T-helper 2 cell treated with Interferon-gamma antibody and Interleukin-4, amounts not matched to agents 100 ng/mL and 5 ng/mL, for 36 hours (primary cell): ENCODE measurements at regions not wholly inside any gene's neighbourhood (a gene's known extent, or its start where the extent isn't known, plus 50 kb on each side); places are given as distances from the start of the nearest gene placed in this dataset.
"Not testable (repeated sequence)": the region's sequence is repeated elsewhere in the genome, so short reads cannot be mapped to it uniquely, and the experiment has no call there.

Experiments
- intact Hi-C: fragments of 100-400 bp; cut with micrococcal nuclease; formaldehyde crosslinking; loops from one replicate; pipeline ENCODE4 v1.15.1; 2023

- intact Hi-C loops, result no loop called here
These were observed 402.5 kb downstream of the STK39 start for GRCh38 chr2:167844714-167845530.

- intact Hi-C loops, result no loop called here
These were observed 403.7 kb downstream of the STK39 start for GRCh38 chr2:167843657-167844056.

DNA sequence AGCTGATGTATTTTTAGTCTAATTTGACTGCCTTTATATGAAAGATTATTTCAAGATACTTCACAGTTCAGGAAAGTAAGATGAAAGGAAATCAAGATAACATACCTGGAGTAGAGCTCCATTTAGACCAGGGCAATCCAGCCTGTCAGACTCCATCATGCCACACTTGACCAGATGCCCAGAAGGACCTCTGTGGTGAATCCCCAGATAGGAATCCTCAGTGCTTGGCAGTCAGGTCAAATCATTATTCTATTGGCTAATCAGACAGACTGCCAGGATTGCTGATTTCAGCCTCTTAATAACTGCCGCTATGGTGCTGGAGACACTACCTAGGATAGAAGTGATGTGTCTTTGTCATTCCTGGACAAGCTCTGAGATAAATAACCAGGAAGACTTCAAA, 404.2 kb downstream of the STK39 start:
- intact Hi-C loops, result no loop called here

DNA sequence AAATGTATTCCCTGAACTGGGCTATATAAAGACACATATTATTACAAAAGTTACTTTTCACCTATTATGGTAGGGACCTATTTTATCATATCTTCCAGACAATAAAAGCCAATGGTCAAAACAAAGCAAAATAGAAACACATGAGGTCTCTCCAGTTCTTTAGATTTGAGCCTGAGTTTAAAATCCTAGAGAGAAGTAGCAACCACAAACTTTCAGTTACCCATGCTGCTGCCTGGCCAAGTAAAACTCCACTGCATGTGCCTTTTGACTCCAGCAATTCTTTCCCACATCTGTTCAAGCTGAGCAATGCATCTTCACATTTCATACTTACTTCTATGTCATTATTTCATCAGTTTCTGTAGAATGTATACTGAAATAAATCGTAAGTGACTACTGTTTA, 405.3 kb downstream of the STK39 start:
- intact Hi-C loops, result no loop called here

DNA sequence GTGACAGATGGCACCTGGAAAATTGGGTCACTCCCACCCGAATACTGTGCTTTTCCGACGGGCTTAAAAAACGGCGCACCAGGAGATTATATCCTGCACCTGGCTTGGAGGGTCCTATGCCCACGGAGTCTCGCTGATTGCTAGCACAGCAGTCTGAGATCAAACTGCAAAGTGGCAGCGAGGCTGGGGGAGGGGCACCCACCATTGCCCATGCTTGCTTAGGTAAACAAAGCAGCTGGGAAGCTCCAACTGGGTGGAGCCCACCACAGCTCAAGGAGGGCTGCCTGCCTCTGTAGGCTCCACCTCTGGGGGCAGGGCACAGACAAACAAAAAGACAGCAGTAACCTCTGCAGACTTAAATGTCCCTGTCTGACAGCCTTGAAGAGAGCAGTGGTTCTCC, 412.1 kb downstream of the STK39 start:
- intact Hi-C loops, result not testable (repeated sequence)

GRCh38 chr2:167834707-167835106, 412.7 kb downstream of the STK39 start:
- intact Hi-C loops, result no loop called here

GRCh38 chr2:167833294-167833693, 414.1 kb downstream of the STK39 start:
- intact Hi-C loops, result no loop called here

DNA sequence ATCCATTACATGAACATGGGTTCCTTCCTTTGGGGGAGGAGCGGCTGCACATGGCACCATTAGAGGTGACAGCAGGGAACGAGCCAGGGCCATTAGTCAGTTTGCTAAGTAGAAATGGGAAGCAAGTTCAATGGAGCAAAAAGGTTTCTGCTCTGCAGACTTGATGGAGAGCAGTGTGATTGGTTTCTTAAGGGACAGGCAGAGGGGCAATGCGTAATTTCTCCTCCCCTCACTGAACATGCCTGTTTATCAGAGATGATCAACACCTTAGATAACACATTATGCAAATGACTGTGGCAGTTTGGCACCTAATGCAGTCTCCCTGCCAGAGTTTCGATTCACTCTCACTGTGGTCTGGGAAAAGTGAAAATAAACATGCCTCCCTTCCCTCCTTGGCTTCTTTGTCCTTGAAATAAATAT, 414.5 kb downstream of the STK39 start:
- intact Hi-C loops, result no loop called here

DNA sequence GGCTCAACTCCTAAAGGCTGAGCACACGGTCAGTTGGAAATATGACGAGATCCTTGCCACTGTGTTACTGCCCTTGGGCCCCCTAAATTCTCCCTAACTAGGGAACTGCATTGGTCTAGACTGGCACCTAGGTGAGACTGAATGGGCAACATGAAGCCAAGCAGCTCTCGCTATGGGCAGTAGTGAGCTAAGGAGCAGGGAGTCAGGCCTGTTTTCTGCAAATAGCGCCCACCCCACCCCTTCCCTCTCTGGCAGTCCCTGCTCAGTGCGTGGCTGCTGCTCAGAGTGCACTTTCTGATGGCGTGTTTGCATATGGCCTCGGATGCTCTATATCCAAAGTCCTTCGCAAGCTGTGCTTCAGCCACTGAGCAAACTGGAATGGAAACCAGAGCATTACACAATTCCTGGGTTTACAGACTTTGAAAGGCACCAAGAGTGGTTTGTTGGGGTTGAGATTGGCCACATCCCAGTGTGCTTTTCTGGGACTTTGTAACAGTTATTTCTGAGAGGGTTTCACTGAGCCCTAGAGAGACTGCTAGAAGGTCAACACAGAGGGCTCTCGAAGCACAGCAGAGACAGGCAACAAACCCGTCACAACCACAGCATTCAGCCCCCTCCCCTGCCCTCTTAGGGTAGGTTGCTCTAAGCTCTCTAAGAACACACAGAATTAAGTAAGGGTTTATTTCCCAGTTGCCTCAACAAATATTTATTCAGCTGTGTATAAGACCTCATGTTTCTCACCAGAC, 419.9 kb downstream of the STK39 start:
- intact Hi-C loops, result no loop called here

GRCh38 chr2:167826906-167827305, 420.5 kb downstream of the STK39 start:
- intact Hi-C loops, result no loop called here

GRCh38 chr2:167825664-167826063, 421.7 kb downstream of the STK39 start:
- intact Hi-C loops, result no loop called here

- intact Hi-C loops, result no loop called here
These were observed 424.5 kb downstream of the STK39 start for GRCh38 chr2:167822690-167823465.

GRCh38 chr2:167820488-167820887, 426.9 kb downstream of the STK39 start:
- intact Hi-C loops, result no loop called here

DNA sequence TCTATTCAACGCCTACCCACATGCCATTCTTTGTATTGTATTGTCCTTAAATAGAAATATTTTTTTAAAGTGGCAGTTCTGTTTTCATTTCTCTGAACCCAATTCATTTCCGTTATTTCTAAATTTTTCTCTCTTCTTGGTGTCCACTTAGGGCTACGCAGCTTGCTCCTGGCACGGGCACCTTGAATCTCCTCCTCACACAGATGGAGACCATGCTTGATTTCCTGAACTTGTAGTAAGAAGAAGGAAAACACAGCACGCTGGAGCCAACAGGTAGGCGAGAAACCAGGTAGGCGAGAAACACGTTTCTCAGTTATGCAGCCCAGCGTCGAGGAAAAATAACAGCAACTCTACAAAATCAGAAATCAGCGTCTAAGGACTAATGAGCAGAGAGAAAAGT, 428.9 kb downstream of the STK39 start:
- intact Hi-C loops, result no loop called here

GRCh38 chr2:167817908-167818307, 429.5 kb downstream of the STK39 start:
- intact Hi-C loops, result no loop called here

DNA sequence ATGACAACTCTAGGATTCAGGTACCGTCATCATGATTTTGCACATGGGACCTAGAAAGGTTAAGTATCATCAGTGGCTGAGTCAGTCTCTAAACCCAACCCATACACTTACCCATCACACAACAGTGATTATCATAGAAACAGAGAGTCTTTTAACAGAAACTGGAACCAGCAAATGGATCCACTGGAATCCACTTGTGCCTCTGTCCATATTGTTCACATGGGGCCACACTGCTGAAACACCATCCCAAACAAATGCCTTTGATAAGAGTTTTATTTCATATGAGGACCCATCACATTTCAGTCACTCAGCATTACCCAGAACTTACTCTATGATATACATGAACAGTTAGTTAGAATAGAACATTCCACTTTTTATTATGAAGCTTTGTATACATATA, 430.0 kb downstream of the STK39 start:
- intact Hi-C loops, result no loop called here

DNA sequence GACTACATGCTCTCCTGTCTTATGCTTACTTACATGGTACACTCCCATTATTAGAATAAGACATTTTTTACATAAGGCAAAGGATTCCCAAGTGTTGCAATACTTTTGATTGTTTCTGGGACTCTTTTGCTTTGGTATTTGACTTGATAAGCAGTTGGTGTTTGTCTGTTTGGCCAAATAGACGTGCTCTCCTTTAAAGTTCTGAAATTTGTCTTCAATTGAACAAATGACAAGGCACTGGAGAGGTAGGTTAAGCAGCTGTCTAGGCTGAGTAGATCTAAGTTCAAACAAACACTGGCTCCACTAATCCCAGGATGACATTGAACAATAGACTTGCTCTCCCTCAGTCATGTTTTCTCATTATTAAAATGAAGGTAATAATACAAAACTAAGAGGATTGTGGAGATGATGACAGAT, 430.5 kb downstream of the STK39 start:
- intact Hi-C loops, result no loop called here

DNA sequence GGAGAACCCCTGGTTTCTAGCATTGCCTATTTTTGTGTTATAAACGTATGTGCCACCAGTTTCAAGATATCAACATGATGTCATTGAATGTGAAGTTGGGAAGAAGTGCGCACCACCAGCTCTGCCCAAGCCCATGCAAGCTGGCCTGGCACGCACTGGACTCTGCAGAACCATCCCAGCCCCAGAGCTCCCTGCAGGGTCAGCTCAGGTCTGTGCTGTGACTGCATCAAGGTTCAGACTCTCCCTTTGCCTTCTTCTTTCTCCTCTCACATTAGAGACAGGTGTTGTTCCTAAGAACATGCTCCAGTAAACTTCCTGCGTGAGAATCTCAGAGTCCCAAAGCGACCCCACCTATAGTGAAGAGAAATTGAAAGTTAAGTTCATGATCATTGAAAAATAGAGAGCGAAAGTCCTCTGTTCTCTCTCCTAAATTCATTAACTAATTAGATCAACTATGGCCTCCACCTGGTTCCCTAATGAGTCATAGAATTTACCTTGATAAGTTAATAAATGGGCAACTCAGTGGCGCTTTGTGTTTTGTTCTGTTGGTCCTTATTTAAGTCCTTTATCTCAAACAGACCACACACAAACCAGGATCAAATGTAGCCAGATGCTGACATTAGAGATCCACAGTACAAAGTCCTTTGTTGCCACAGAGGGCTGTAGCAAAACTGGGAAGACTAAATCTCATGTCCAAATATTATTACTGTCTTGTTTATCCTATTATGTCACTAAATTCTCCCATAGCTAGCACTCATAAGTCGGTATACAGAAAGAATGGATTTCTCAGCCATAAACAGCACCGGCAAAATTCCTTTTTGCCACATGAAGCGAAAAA, 432.3 kb downstream of the STK39 start:
- intact Hi-C loops, result no loop called here

DNA sequence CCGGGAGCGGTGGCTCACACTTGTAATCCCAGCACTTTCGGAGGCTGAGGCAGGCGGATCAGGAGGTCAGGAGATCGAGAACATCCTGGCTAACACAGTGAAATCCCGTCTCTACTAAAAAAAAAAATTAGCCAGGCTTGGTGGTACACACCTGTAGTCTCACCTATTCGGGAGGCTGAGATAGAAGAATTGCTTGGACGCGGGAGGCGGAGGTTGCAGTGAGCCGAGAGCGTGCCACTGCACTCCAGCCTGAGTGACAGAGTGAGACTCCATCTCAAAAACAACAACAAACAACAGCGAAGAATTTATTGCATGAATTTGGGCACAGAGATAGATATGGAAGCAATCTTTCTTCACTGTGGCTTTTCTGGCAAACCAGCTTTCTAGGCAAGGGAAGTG, 432.9 kb downstream of the STK39 start:
- intact Hi-C loops, result not testable (repeated sequence)

- intact Hi-C loops, result not testable (repeated sequence)
These were observed 437.6 kb downstream of the STK39 start for GRCh38 chr2:167809799-167810198.

- intact Hi-C loops, result no loop called here
These were observed 443.9 kb downstream of the STK39 start for GRCh38 chr2:167803449-167803988.
